ENCODE measurements at regions not wholly inside any gene's neighbourhood (a gene's known extent, or its start where the extent isn't known, plus 50 kb on each side); places are given as distances from the start of the nearest gene placed in this dataset.
"Not testable (repeated sequence)": the region's sequence is repeated elsewhere in the genome, so short reads cannot be mapped to it uniquely, and the experiment has no call there.

GRCh38 chrX:46328133-46328532, 217.1 kb downstream of the ZNF674 start:
- no peak overlapping the region for H3K4me3 ChIP-seq (ENCODE audit: low read depth in 1 of 2, low read length in 2 of 2)
- WGBS, 2 donors = 81 to 97% methylated on average over 1 of the region's 1 CpG
- H3K36me3 ChIP-seq (ENCODE audit: control insufficient read depth in 2 of 2, insufficient read depth in 2 of 2, low read length in 1 of 2) = no peaks in the 10 kb centered on the region
- peaks cover 0 to 5% of the 10 kb centered on the region in 2 donors for H3K4me1 ChIP-seq (ENCODE audit: control insufficient read depth in 2 of 2, insufficient read depth in 2 of 2, low read length in 1 of 2)
- H3K9me3 ChIP-seq (ENCODE audit: control insufficient read depth in 2 of 2, insufficient read depth in 1 of 2, low read depth in 1 of 2, low read length in 1 of 2) = no peaks in the 10 kb centered on the region
- H3K27ac ChIP-seq (ENCODE audit: low read depth in 2 of 2, low read length in 1 of 2) = no peak overlapping the region
- H3K27me3 ChIP-seq (ENCODE audit: control insufficient read depth in 1 of 2, insufficient read depth in 2 of 2, low read length in 2 of 2) = no peaks in the 10 kb centered on the region

- H3K36me3 ChIP-seq (ENCODE audit: control insufficient read depth in 2 of 2, insufficient read depth in 2 of 2, low read length in 1 of 2) = no peaks in the 10 kb centered on the region
- peaks cover 0 to 5% of the 10 kb centered on the region in 2 donors for H3K4me1 ChIP-seq (ENCODE audit: control insufficient read depth in 2 of 2, insufficient read depth in 2 of 2, low read length in 1 of 2)
- H3K4me3 ChIP-seq (ENCODE audit: low read depth in 1 of 2, low read length in 2 of 2) = peak overlapping the region in 1 of 2 donors; percentile 18
- 35 to 36% methylated on average over 7 of the region's 7 CpGs for WGBS, 2 donors
- peak overlapping the region; percentile 44 to 80 for H3K27ac ChIP-seq (ENCODE audit: low read depth in 2 of 2, low read length in 1 of 2)
- no peaks in the 10 kb centered on the region for H3K9me3 ChIP-seq (ENCODE audit: control insufficient read depth in 2 of 2, insufficient read depth in 1 of 2, low read depth in 1 of 2, low read length in 1 of 2)
- H3K27me3 ChIP-seq (ENCODE audit: control insufficient read depth in 1 of 2, insufficient read depth in 2 of 2, low read length in 2 of 2) = no peaks in the 10 kb centered on the region
Measured at GRCh38 chrX:46327566-46328115, 217.6 kb downstream of the ZNF674 start.

GRCh38 chrX:46326161-46326560, 219.1 kb downstream of the ZNF674 start:
- H3K27ac ChIP-seq (ENCODE audit: low read depth in 2 of 2, low read length in 1 of 2) = peak overlapping the region in 1 of 2 donors; percentile 44
- H3K9me3 ChIP-seq (ENCODE audit: control insufficient read depth in 2 of 2, insufficient read depth in 1 of 2, low read depth in 1 of 2, low read length in 1 of 2) = no peaks in the 10 kb centered on the region
- peaks cover 0 to 2% of the 10 kb centered on the region in 2 donors for H3K4me1 ChIP-seq (ENCODE audit: control insufficient read depth in 2 of 2, insufficient read depth in 2 of 2, low read length in 1 of 2)
- no peak overlapping the region for H3K4me3 ChIP-seq (ENCODE audit: low read depth in 1 of 2, low read length in 2 of 2)
- 41 to 48% methylated on average over 3 of the region's 3 CpGs for WGBS, 2 donors
- no peaks in the 10 kb centered on the region for H3K36me3 ChIP-seq (ENCODE audit: control insufficient read depth in 2 of 2, insufficient read depth in 2 of 2, low read length in 1 of 2)
- H3K27me3 ChIP-seq (ENCODE audit: control insufficient read depth in 1 of 2, insufficient read depth in 2 of 2, low read length in 2 of 2) = no peaks in the 10 kb centered on the region

GRCh38 chrX:46325312-46325877, 219.8 kb downstream of the ZNF674 start:
- no peak overlapping the region for H3K4me3 ChIP-seq (ENCODE audit: low read depth in 1 of 2, low read length in 2 of 2)
- peak overlapping the region; percentile 43 to 74 for H3K27ac ChIP-seq (ENCODE audit: low read depth in 2 of 2, low read length in 1 of 2)
- no peaks in the 10 kb centered on the region for H3K36me3 ChIP-seq (ENCODE audit: control insufficient read depth in 2 of 2, insufficient read depth in 2 of 2, low read length in 1 of 2)
- 18 to 23% methylated on average over 5 of the region's 5 CpGs for WGBS, 2 donors
- H3K9me3 ChIP-seq (ENCODE audit: control insufficient read depth in 2 of 2, insufficient read depth in 1 of 2, low read depth in 1 of 2, low read length in 1 of 2) = no peaks in the 10 kb centered on the region
- H3K4me1 ChIP-seq (ENCODE audit: control insufficient read depth in 2 of 2, insufficient read depth in 2 of 2, low read length in 1 of 2) = peaks cover 0 to 2% of the 10 kb centered on the region in 2 donors
- H3K27me3 ChIP-seq (ENCODE audit: control insufficient read depth in 1 of 2, insufficient read depth in 2 of 2, low read length in 2 of 2) = peaks cover 0 to 3% of the 10 kb centered on the region in 2 donors

GRCh38 chrX:46324166-46324565, 221.1 kb downstream of the ZNF674 start:
- Histone ChIP-seq H3K27me3 (ENCODE audit: control insufficient read depth in 1 of 2, insufficient read depth in 2 of 2, low read length in 2 of 2) (peaks cover 0 to 3% of the 10 kb centered on the region in 2 donors), H3K36me3 (ENCODE audit: control insufficient read depth in 2 of 2, insufficient read depth in 2 of 2, low read length in 1 of 2) (no peaks in the 10 kb centered on the region), H3K27ac (ENCODE audit: low read depth in 2 of 2, low read length in 1 of 2) (no peak overlapping the region), H3K9me3 (ENCODE audit: control insufficient read depth in 2 of 2, insufficient read depth in 1 of 2, low read depth in 1 of 2, low read length in 1 of 2) (no peaks in the 10 kb centered on the region), H3K4me1 (ENCODE audit: control insufficient read depth in 2 of 2, insufficient read depth in 2 of 2, low read length in 1 of 2) (peaks cover 0 to 2% of the 10 kb centered on the region in 2 donors), H3K4me3 (ENCODE audit: low read depth in 1 of 2, low read length in 2 of 2) (no peak overlapping the region)
- 76 to 99% methylated on average over 3 of the region's 3 CpGs for WGBS, 2 donors

- H3K27ac ChIP-seq (ENCODE audit: low read depth in 2 of 2, low read length in 1 of 2); H3K4me1 ChIP-seq (ENCODE audit: control insufficient read depth in 2 of 2, insufficient read depth in 2 of 2, low read length in 1 of 2); H3K27me3 ChIP-seq (ENCODE audit: control insufficient read depth in 1 of 2, insufficient read depth in 2 of 2, low read length in 2 of 2); H3K36me3 ChIP-seq (ENCODE audit: control insufficient read depth in 2 of 2, insufficient read depth in 2 of 2, low read length in 1 of 2); H3K4me3 ChIP-seq (ENCODE audit: low read depth in 1 of 2, low read length in 2 of 2); H3K9me3 ChIP-seq (ENCODE audit: control insufficient read depth in 2 of 2, insufficient read depth in 1 of 2, low read depth in 1 of 2, low read length in 1 of 2): not testable (repeated sequence)
- WGBS, 2 donors = 47 to 68% methylated on average over 5 of the region's 5 CpGs
Measured at GRCh38 chrX:46322929-46323328, 222.3 kb downstream of the ZNF674 start.

- Histone ChIP-seq H3K27me3 (ENCODE audit: control insufficient read depth in 1 of 2, insufficient read depth in 2 of 2, low read length in 2 of 2) (peaks cover 0 to 3% of the 10 kb centered on the region in 2 donors), H3K4me3 (ENCODE audit: low read depth in 1 of 2, low read length in 2 of 2) (no peak overlapping the region), H3K27ac (ENCODE audit: low read depth in 2 of 2, low read length in 1 of 2) (no peak overlapping the region), H3K9me3 (ENCODE audit: control insufficient read depth in 2 of 2, insufficient read depth in 1 of 2, low read depth in 1 of 2, low read length in 1 of 2) (no peaks in the 10 kb centered on the region), H3K4me1 (ENCODE audit: control insufficient read depth in 2 of 2, insufficient read depth in 2 of 2, low read length in 1 of 2) (peaks cover 0 to 2% of the 10 kb centered on the region in 2 donors), H3K36me3 (ENCODE audit: control insufficient read depth in 2 of 2, insufficient read depth in 2 of 2, low read length in 1 of 2) (no peaks in the 10 kb centered on the region)
Measured at GRCh38 chrX:46321676-46322075, 223.5 kb downstream of the ZNF674 start.

GRCh38 chrX:46319750-46320149, 225.5 kb downstream of the ZNF674 start:
- WGBS, 2 donors = 19 to 43% methylated on average over 1 of the region's 1 CpG
- H3K27me3 ChIP-seq (ENCODE audit: control insufficient read depth in 1 of 2, insufficient read depth in 2 of 2, low read length in 2 of 2) = peaks cover 0 to 3% of the 10 kb centered on the region in 2 donors
- H3K9me3 ChIP-seq (ENCODE audit: control insufficient read depth in 2 of 2, insufficient read depth in 1 of 2, low read depth in 1 of 2, low read length in 1 of 2) = no peaks in the 10 kb centered on the region
- H3K4me3 ChIP-seq (ENCODE audit: low read depth in 1 of 2, low read length in 2 of 2) = no peak overlapping the region
- H3K36me3 ChIP-seq (ENCODE audit: control insufficient read depth in 2 of 2, insufficient read depth in 2 of 2, low read length in 1 of 2) = no peaks in the 10 kb centered on the region
- H3K4me1 ChIP-seq (ENCODE audit: control insufficient read depth in 2 of 2, insufficient read depth in 2 of 2, low read length in 1 of 2) = no peaks in the 10 kb centered on the region
- H3K27ac ChIP-seq (ENCODE audit: low read depth in 2 of 2, low read length in 1 of 2) = no peak overlapping the region

- Histone ChIP-seq H3K4me3 (ENCODE audit: low read depth in 1 of 2, low read length in 2 of 2) (no peak overlapping the region), H3K4me1 (ENCODE audit: control insufficient read depth in 2 of 2, insufficient read depth in 2 of 2, low read length in 1 of 2) (no peaks in the 10 kb centered on the region), H3K27me3 (ENCODE audit: control insufficient read depth in 1 of 2, insufficient read depth in 2 of 2, low read length in 2 of 2) (peaks cover 0 to 3% of the 10 kb centered on the region in 2 donors), H3K27ac (ENCODE audit: low read depth in 2 of 2, low read length in 1 of 2) (no peak overlapping the region), H3K36me3 (ENCODE audit: control insufficient read depth in 2 of 2, insufficient read depth in 2 of 2, low read length in 1 of 2) (no peaks in the 10 kb centered on the region), H3K9me3 (ENCODE audit: control insufficient read depth in 2 of 2, insufficient read depth in 1 of 2, low read depth in 1 of 2, low read length in 1 of 2) (no peaks in the 10 kb centered on the region)
- 70 to 73% methylated on average over 3 of the region's 3 CpGs for WGBS, 2 donors
Measured at GRCh38 chrX:46318551-46318950, 226.7 kb downstream of the ZNF674 start.

GRCh38 chrX:46317163-46317562, 228.1 kb downstream of the ZNF674 start:
- Histone ChIP-seq H3K27me3 (ENCODE audit: control insufficient read depth in 1 of 2, insufficient read depth in 2 of 2, low read length in 2 of 2) (peaks cover 0 to 3% of the 10 kb centered on the region in 2 donors), H3K4me3 (ENCODE audit: low read depth in 1 of 2, low read length in 2 of 2) (no peak overlapping the region), H3K4me1 (ENCODE audit: control insufficient read depth in 2 of 2, insufficient read depth in 2 of 2, low read length in 1 of 2) (no peaks in the 10 kb centered on the region), H3K9me3 (ENCODE audit: control insufficient read depth in 2 of 2, insufficient read depth in 1 of 2, low read depth in 1 of 2, low read length in 1 of 2) (no peaks in the 10 kb centered on the region), H3K36me3 (ENCODE audit: control insufficient read depth in 2 of 2, insufficient read depth in 2 of 2, low read length in 1 of 2) (no peaks in the 10 kb centered on the region), H3K27ac (ENCODE audit: low read depth in 2 of 2, low read length in 1 of 2) (peak overlapping the region; percentile 55 to 58)
- WGBS, 2 donors = 24 to 36% methylated on average over 1 of the region's 1 CpG

Data from esophagus (tissue), 2 donors.